Coronary artery (tissue), 2 donors: ENCODE measurements at regions not wholly inside any gene's neighbourhood (a gene's known extent, or its start where the extent isn't known, plus 50 kb on each side); places are given as distances from the start of the nearest gene placed in this dataset.

ENCODE experiments used
- DNase-seq: peaks from one replicate; pipeline ENCODE4 v3.0.0-alpha.2; 2017; ENCODE audit warnings: low spot score
- H3K27ac ChIP-seq, 2 donors: fragments of 200-600 bp; sonication (generic); one replicate each; pipeline ENCODE4 v1.5.1; 2016 to 2019
- H3K4me3 ChIP-seq: fragments of 200-600 bp; sonication (generic); 2 replicates; pipeline ENCODE4 v1.5.1; 2016; ENCODE audit warnings: mild to moderate bottlenecking, moderate library complexity
- TF ChIP-seq, protein P1 (sequence below): fragments of 200-600 bp; sonication (generic); IDR thresholded peaks from one replicate; pipeline ENCODE4 v1.5.1; 2019; ENCODE audit warnings: antibody characterized with exemption

DNA sequence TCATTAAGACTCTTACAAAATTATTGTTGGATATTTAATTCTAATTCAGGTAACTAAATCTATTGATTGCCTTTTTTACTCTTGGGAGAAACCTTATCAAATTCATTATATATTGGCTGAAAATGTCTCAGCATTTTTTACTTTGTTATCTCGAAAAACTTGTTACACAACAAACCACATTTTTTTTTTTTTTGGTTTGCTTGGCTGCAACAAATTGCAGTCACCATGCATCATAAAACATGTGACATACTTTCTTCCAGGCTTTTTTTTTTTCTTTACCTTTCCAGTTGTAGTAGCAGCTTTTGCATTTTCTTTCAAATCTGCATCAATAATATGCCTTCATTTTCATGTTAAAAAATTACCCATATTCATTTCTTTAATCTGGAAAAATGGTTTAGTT, 186.7 kb downstream of the TDRD15 start:
- TF ChIP-seq, protein P1, sequence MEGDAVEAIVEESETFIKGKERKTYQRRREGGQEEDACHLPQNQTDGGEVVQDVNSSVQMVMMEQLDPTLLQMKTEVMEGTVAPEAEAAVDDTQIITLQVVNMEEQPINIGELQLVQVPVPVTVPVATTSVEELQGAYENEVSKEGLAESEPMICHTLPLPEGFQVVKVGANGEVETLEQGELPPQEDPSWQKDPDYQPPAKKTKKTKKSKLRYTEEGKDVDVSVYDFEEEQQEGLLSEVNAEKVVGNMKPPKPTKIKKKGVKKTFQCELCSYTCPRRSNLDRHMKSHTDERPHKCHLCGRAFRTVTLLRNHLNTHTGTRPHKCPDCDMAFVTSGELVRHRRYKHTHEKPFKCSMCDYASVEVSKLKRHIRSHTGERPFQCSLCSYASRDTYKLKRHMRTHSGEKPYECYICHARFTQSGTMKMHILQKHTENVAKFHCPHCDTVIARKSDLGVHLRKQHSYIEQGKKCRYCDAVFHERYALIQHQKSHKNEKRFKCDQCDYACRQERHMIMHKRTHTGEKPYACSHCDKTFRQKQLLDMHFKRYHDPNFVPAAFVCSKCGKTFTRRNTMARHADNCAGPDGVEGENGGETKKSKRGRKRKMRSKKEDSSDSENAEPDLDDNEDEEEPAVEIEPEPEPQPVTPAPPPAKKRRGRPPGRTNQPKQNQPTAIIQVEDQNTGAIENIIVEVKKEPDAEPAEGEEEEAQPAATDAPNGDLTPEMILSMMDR, result no peak
- Histone ChIP-seq H3K27ac (no peak overlapping the region), H3K4me3 (no peak overlapping the region)
- no peak for DNase-seq

DNA sequence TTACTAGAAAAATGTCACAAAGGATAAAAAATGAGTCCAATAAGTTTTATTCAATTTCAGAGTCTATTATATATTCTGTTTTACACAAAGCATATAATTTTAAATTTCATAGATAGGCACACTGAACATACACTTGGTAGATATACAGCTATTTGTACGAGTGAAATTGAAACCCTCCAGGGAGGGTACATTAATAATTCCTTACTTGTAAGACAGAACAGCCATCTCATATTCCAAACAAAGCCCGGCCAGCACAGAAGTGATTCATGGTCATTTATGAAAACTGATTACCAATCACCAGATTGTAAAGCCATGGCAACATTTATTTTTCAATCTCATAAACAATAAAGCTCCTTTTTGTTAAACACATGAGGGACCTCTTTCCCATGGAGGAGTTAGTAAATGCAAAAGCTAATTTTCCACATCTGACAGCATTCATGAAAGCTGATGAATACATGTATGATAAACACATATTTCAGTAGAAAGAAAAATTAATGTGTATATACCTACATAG, 190.6 kb downstream of the TDRD15 start:
- TF ChIP-seq, protein P1, result no peak
- no peak overlapping the region for H3K27ac ChIP-seq
- DNase-seq, result no peak

DNA sequence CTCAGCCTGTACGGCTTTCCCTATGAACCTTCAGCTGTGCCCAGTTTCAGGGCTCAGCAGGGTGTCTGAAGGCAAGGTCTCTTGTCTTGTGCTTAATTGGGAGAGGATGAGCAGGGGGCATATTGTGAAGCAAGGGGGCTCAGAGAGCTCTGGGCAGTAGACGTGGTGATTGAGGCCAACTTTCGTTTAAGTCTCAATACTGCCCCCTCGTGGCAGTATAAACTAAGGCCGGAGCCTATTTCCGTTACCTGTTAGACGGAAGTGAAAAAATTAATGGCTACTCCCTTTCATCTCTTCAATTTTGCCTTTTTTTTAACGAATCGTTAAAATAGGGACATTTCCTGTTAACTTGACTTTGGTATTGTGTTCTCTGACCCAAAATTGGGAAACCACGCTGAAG, 193.4 kb downstream of the TDRD15 start:
- DNase-seq, result no peak
- Histone ChIP-seq H3K4me3 (no peak overlapping the region), H3K27ac (no peak overlapping the region)
- TF ChIP-seq, protein P1, result peak; percentile 81

More for the DNA sequence above, 190.6 kb downstream of the TDRD15 start:
- no peak overlapping the region for H3K4me3 ChIP-seq

DNA sequence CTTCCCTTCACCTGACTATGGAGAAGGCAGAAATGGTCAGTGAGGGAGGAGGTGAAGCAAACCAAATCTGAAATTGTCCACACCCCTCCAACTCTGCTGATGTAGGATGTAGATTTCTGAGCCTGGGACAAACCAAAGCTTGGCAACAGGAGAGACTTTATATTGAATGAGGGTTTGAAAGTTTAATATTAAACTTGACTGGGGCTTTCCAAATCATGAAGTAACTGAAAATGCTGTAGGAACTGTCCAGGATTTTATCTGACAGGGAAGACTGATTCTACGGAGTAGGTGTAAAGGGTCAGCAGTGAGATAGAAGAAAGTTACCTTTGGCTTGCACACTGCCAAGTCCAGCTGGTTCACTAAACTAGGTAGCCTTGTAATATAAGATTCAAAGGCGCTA, 194.5 kb downstream of the TDRD15 start:
- Histone ChIP-seq H3K4me3 (no peak overlapping the region), H3K27ac (no peak overlapping the region)
- DNase-seq, result no peak
- TF ChIP-seq, protein P1, result no peak

DNA sequence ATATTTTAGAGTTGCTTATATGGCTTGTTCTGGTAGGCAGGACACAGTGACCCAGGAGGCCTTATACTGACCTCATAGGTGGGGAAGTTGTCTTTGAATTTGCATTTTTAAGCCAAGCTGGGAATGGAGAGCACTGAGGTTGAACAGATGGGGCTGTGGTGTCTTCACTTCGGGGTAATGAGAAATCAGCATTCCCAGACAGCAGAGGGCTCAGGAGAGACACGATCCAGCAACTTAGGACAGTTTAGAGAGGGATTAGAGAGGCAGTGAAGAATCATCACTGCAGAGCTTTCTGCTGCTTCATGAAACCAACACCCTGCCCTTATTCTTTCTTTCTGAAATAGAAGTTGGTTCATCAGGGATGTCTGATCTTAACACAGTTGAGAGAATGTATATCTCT, 202.4 kb downstream of the TDRD15 start:
- TF ChIP-seq, protein P1, result no peak
- no peak for DNase-seq
- no peak overlapping the region for H3K27ac ChIP-seq

DNA sequence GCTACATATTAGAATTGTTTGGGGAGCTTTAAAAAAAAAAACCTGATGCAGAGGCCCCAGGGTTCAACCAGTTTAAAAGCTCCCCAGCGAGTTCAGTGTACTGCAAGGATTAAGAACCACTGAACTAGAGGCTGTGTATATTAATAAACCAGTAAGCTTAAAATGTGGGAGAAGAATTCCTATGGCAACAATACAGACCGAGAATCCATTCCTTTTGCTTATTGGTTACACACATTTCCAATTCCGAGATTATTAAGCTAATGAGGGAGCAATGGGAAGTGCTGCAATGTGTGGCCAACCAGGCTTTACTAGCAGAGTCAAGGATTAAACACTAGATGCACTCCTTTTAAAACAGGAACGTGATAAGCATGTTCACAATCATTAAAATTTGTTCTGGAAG, 204.4 kb downstream of the TDRD15 start:
- TF ChIP-seq, protein P1, result no peak
- Histone ChIP-seq H3K4me3 (no peak overlapping the region), H3K27ac (no peak overlapping the region)
- no peak for DNase-seq

More for the DNA sequence above, 202.4 kb downstream of the TDRD15 start:
- no peak overlapping the region for H3K4me3 ChIP-seq

DNA sequence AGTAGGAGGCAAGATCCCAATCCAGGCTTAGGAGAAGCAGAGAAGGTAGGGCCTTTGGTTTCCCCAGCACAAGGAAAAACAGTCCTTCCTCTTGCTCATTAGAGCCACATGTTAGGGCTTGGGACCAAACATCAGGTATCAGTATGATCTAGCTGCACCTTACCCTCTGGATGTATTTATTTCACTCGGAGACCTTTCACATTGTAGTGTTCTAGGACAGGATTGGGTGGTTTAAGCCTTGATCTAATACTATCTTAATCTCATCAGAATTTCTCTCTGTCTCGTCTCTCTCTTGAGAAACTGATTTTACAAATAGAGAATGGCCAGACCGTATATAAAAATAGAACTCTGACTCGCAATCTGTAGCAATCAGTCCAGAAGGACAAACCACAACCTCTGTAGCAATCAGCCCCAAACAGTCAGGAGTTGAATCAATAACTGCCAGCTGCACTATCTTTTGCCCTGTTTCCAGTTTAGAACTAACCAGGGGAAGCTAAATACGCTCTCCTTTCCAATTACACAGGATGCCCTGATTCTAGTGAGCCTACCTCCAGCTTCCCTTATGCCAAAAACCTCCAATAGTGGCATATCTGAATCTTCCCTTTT, 207.1 kb downstream of the TDRD15 start:
- no peak overlapping the region for H3K4me3 ChIP-seq
- H3K27ac ChIP-seq, result no peak overlapping the region
- TF ChIP-seq, protein P1, result no peak
- no peak for DNase-seq
